Fibroblast of pulmonary artery (primary cell): ENCODE measurements at regions not wholly inside any gene's neighbourhood (a gene's known extent, or its start where the extent isn't known, plus 50 kb on each side); places are given as distances from the start of the nearest gene placed in this dataset.
A peak's percentile ranks its signal among the peaks of the same experiment; 100 is the strongest.

ENCODE experiments used
- DNase-seq: peaks from one replicate; pipeline ENCODE4 v3.0.0-alpha.2; 2010; ENCODE audit warnings: low read depth
- H3K4me3 ChIP-seq: replicated peaks from 2 replicates; pipeline ENCODE4 v1.5.1; 2011; ENCODE audit warnings: low read depth, mild to moderate bottlenecking, control low read depth, low read length, moderate library complexity
- CTCF ChIP-seq: IDR thresholded peaks from 2 replicates; pipeline ENCODE4 v1.5.1; 2011; ENCODE audit warnings: mild to moderate bottlenecking, control low read depth, low read length, inconsistent platforms; ENCODE audit errors: missing control alignments

GRCh38 chr6:53446151-53446550, 97.4 kb upstream of the ELOVL5 start:
- TF ChIP-seq CTCF: no peak
- DNase-seq: no peak
- H3K4me3 ChIP-seq: no peak overlapping the region

GRCh38 chr6:53441761-53442160, 93.0 kb upstream of the ELOVL5 start:
- no peak for TF ChIP-seq CTCF
- no peak overlapping the region for H3K4me3 ChIP-seq
- peak; percentile 45 for DNase-seq

GRCh38 chr6:53441035-53441493, 92.3 kb upstream of the ELOVL5 start:
- no peak overlapping the region for H3K4me3 ChIP-seq
- DNase-seq: peak; percentile 4
- TF ChIP-seq CTCF: no peak

- no peak for TF ChIP-seq CTCF
- DNase-seq: peak; percentile 43
- no peak overlapping the region for H3K4me3 ChIP-seq
These were observed 91.7 kb upstream of the ELOVL5 start for GRCh38 chr6:53440336-53440945.

- DNase-seq: peak; percentile 53
- TF ChIP-seq CTCF: no peak
- H3K4me3 ChIP-seq: no peak overlapping the region
These were observed 90.8 kb upstream of the ELOVL5 start for GRCh38 chr6:53439556-53439955.

GRCh38 chr6:53437557-53438202, 88.9 kb upstream of the ELOVL5 start:
- DNase-seq: peak; percentile 86
- no peak overlapping the region for H3K4me3 ChIP-seq
- peak; percentile 71 for TF ChIP-seq CTCF
